Epithelial cell of prostate (primary cell): ENCODE measurements at regions not wholly inside any gene's neighbourhood (a gene's known extent, or its start where the extent isn't known, plus 50 kb on each side); places are given as distances from the start of the nearest gene placed in this dataset.
"Not testable (repeated sequence)": the region's sequence is repeated elsewhere in the genome, so short reads cannot be mapped to it uniquely, and the experiment has no call there.

Experiments used
- DNase-seq: peaks from one replicate; pipeline ENCODE4 v3.0.0-alpha.2; 2011; ENCODE audit warnings: low read depth, low spot score
- H3K27ac ChIP-seq: fragments of 450-650 bp; 2 replicates; pipeline ENCODE4 v1.5.1; 2017; ENCODE audit warnings: mild to moderate bottlenecking

DNA sequence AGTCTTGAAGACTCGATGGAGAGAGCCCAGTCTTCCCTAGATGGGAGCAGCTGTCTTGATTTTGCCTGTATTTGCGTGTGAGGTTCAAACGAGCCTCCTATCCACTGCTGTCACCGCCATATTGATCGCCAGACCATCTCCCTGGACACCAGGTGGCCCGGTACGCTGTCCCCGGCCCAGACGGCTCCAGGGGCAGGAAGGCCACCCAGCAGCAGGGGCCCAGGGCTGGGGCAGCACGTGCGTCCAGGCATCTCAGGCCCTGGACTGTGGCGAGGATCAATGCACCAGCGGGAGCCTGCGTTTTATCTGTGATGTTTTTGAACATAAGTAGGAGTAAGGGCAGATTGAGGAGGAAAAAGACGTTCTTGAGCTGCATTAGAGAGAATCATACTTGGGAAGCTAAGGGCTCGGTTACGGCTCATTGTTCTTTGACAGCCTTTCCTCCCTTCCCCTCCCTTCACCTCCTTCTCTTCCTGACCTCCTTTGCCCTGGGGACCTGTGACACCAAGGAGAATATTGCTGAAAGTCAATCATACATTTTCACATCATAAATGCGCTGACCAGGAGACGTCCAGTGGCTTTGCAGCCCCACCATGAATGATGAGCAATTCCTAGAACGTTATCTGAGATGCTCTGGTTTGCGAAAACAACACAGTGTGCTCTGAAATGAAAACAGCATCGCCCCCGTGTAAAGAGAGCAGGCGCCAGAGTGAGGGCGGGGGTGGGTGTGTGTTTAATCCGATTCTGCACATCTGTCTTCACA, 711.2 kb upstream of the SALL3 start:
- no peak for DNase-seq
- H3K27ac ChIP-seq = no peak overlapping the region

DNA sequence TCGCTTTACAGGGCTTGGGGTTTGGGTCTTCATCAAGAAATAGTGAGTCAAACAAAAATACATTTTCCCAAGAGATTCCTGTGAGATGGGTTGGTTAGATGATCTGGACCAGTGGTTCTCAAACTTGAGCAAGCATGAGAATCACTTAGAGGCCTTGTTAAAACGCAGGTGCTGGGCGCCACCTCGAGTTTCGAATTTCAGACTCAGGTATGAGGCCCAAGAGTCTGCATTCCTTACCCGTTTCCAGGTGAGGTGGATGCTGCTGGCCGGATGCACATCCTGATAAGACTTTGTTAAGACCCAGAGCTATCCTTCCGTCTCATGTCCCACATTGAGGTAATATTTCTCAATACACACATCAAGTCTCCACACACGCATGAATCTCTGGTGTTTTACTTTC, 707.8 kb upstream of the SALL3 start:
- no peak for DNase-seq
- no peak overlapping the region for H3K27ac ChIP-seq

DNA sequence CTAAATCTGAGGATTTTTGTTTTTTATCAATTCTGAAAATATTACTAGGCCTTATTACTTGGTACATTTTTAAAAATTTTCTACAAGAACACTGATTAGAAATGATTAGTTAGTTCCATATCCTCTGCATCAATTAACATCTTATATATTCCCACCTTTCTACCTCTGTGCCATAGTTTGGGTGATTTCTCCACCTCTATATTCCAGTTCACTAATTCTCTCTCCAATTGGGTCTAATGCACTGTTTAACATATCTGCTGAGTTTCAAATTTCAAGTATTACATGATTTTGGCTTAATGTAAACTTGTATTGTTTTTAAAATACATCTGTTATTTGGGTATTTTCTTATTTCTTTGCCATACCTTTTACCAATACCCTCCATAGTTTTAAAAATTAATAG, 705.7 kb upstream of the SALL3 start:
- H3K27ac ChIP-seq = no peak overlapping the region
- DNase-seq = no peak

DNA sequence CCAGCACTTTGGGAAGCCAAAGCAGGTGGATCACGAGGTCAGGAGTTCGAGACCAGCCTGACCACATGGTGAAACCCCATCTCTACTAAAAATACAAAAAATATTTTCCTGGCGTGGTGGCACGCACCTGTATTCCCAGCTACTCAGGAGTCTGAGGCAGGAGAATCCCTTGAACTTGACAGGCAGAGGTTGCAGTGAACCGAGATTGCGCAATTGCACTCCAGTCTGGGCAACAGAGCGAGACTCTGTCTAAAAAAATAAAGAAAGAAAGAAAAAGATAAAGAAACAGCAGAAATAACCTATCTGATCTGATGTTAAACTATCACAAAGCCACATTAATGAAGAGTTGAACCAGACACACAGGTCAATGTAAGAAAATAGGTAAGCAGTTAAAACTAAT, 696.2 kb upstream of the SALL3 start:
- not testable (repeated sequence) for H3K27ac ChIP-seq, DNase-seq

DNA sequence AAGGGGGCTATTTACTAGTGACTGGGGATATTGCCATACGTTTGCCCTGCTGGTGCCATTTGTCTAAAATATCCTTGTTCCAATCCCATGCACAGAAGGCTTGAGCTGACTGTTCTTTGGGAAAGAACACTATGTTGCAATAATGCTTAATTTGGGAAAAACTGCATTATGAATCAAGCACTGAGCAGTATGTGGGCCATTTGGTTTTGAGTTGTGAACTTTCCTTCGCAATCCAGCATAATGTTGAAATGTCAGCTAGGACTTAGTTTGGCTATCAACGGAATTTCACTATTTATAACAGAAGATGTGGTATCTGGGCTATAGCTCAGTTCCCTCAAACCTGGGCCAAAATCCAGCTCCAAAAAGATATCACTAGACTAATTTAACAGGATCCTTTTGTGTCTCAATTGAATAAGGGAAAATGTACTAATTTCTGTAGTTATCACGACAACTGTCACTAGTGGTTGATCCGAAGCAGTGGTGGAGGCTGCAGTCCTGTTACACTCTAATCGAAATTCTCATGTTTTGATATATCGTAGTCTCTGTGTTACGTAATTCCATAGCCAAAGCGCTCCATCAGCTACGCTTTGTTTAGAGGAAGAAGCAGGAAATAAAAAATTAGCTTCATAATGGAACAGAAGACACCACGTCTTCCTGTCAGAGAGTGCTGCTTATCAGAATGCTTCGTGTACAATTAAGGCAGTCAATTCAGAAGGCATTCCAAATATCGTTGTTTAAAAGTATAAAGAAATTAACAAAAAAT, 686.8 kb upstream of the SALL3 start:
- no peak for DNase-seq
- H3K27ac ChIP-seq = no peak overlapping the region

DNA sequence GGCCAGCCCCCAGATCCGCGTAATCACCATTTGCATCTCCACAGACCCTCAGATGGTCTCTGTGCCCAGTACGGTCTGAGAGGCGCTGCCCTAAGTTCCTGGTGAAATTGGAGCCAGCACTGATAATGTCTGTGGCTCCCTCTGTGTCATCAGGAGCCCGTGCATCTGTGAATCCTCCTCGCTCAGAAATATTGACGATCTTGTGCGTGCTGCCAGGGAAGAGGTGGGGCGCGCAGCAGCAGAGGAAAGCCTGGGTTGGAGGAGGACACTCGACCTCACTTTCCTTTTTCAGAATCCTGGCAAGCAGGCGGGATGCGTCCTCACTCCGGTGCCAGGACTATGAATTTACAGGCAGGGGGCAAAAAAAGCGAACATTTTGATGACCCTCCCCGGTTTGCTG, 686.1 kb upstream of the SALL3 start:
- no peak overlapping the region for H3K27ac ChIP-seq
- DNase-seq = no peak

DNA sequence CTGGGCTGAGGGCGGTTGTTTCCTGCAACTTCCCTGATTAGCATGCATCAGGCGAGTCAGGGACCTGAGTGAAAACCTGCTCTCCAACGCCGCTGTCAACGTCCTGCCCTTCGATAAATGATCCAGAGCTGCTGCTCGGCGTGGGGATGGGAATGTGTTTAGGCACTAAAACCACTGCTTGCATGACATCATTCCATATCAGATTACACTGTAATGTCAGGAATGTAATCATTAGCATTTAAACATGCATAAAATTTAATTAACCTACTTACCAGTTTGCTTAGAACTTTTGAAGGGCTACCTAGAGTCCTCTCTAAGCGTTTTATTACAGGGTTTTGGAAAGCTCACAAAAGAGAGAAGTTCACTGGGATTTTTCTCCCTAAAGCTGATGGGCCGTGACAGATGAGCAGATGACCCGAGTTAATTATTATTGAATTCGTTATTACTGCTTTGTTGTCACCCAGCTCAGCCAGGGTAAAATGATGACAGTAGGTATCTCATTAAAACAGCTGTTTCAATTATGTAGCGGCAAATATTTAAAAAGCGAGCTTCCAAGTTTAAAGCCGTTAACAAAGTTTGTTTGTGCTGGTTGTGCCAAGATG, 685.6 kb upstream of the SALL3 start:
- DNase-seq = no peak
- H3K27ac ChIP-seq = no peak overlapping the region

DNA sequence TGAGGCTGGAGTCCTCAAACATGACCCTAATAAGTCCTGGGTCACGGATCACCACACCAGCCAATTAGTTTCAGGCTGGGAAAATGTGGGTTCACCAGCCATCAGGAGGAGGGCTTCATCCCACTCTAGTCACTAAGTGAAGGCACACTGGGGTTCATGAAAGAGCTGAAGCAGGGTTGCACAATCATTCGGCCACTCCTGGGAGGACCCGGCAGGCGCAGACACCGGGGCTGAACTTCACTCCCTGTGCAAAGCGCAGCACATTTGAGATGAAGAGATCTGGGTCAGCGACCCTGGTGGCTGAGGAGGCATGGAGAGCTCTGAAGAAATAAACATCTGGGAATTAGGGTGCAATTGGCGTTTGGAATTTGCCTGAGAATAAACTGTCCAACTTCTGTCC, 684.4 kb upstream of the SALL3 start:
- no peak for DNase-seq
- no peak overlapping the region for H3K27ac ChIP-seq

DNA sequence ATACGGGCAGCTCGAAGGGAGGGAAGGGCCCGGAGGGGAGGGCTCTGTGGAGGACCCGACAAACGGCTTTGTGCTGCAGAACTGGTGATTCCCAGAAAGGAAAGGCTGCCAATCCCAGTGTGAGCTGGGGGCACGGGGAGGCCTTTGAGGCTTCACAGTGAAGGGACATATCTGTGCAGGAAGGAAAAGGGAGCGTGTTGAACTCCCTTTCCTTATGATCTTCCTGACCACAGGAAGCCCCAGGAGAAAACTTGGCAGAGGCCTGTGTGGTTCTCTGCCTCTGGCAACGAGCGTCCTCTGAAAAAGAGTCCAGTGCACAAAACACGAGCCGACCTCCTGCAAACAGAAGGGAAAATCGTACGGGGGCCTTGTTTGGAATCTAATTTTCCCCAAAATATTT, 683.5 kb upstream of the SALL3 start:
- no peak for DNase-seq
- no peak overlapping the region for H3K27ac ChIP-seq

DNA sequence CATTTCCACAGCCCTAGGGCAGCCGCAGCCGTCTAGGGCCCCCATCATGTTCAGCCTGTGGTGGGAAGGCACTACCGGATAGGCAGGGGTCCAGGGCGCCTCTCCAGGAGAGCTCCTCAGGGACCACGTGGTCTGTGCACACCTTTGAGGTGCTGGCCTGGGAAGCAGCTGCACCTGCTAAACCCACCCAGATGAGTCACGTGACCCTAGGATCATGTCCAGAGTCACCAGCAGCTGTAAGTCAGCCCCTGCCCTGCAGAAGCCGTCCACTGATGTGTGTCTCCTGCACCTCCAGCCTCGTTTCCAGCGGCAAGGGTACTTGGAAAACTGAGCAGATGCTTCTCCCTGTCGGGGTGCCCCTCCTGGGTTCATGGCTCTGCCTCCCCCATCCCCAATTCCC, 682.6 kb upstream of the SALL3 start:
- H3K27ac ChIP-seq = no peak overlapping the region
- DNase-seq = no peak

DNA sequence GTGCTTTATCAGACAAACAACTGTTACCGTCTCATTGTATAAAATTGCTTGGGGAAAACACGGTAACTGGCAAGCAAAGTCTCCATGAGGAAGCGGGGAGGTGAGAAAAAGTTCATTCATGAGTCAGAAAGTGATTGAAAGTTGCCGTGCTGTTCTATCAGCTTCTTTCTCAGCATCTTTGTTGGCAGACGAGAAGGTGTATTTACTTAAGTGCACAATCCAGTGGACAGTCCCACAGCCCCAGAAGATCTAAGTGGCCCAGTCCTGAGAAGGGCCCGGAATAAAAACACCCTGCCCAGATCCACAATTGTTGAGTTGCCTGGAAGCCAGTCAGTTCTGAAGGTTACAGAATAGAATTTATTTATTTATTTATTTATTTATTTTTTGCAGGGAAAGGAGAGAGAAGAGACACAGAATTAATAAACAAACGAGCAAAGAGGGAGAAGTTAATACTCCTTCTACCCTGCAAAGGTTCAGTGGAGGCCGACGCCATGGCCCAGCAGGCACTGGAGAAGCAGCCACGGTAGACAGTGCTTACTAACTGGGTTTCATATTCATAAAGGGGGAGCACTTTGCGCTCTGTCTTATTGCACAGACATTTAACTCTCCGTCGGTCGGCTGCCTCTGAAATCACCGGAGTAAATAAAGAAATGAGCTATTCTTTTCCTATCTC, 676.0 kb upstream of the SALL3 start:
- no peak for DNase-seq

DNA sequence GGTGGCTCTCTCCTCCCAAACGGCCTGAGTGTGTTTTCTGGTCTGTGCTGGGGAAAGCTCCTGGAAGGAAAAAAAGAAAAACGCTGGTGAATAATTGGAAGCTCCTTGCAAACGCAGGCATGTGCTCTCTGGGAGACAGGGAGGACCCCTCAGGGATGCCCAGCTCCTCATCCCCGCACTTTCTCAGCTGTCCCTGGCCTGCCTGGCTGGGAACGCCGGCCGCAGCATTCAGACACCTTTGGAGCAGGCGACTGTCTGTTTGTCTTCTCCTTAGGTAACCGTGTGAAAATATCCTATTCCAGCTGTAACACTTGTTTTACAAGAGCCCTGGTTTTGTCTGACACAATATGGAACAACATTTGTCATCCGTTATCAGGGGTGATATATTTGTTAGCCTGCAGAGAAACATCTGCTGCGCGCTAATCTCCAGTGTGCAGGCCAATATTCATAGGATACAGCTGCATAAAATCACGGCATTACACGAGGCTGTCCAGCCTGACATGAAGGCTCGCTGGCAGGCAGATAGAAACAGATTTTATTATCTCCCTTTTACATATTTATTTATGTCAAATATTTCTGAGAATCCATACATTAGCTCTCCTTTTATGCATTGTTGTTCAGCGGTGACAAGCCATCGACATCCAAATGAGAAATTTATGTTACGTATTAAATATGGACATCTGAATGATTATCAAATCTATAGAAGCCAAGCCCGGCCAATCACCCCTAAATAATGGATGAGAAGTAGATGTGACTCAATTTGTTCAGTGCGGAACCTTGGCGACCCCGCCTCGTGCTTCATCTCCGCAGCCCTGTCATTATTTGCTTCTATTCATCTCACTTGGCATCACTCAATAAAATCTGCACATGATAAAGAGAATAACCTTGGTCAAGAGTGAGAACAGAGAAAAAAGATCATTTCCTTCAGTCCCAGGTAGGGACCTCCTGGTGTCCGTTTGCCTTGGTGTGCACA, 675.1 kb upstream of the SALL3 start:
- H3K27ac ChIP-seq = no peak overlapping the region
- no peak for DNase-seq

More for the DNA sequence above, 676.0 kb upstream of the SALL3 start:
- no peak overlapping the region for H3K27ac ChIP-seq

DNA sequence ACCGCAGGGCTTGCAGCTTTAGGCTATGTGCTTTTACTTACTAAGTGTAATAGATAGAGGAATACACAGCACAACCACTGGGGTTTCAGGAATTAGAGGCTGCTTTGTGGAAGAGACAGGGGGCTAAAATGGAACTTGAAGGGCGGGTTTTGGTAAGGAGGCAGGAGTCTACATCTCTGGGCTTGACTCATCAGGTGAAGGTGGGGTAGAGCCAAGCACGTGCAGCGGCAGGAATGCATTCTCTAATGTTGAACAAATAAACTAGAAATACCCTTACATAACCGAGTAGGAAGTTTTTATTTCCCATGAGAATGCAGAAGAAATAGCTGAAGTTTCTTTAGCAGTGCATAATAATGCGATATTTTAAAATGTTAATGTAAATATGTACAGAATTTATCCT, 673.8 kb upstream of the SALL3 start:
- no peak for DNase-seq
- no peak overlapping the region for H3K27ac ChIP-seq

DNA sequence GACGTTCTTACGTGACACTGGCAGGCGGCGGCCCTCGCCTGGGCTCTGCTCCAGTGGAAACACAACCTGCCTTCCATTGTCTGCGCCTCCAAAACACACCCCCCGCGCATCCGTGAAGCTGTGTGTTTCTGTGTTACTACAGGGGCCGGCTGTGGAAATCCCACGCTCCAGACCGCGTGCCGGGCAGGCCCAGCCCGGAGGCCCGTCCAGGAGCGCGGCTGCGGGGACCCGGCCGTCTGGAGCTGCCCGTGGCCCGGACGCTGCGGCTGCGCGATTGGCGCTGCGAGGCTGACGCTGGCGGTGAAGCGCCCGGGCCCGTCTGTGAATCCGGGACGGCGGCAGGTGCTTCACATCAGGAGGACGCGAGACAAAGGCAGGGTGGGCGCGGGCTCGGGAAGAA, 670.3 kb upstream of the SALL3 start:
- no peak overlapping the region for H3K27ac ChIP-seq
- DNase-seq = no peak

DNA sequence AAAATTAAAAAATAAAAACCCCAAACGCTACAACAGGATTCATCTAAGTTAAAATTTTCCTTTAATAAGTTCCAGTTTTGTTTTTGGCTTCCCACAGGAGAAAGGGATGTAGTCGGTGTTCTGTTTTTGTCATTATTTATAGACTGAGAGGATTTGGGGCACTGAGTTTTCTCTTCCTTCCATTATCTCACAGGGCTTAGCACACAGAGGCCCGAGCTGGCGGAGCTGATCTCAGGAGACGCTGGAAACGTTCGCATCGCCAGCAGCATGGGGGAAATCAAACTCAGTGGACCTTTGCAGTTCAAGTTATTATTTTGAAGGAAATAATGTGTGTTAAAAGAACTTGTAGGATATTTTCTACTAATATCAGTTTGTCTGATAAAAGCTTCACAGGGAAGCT, 669.7 kb upstream of the SALL3 start:
- no peak for DNase-seq
- H3K27ac ChIP-seq = no peak overlapping the region

DNA sequence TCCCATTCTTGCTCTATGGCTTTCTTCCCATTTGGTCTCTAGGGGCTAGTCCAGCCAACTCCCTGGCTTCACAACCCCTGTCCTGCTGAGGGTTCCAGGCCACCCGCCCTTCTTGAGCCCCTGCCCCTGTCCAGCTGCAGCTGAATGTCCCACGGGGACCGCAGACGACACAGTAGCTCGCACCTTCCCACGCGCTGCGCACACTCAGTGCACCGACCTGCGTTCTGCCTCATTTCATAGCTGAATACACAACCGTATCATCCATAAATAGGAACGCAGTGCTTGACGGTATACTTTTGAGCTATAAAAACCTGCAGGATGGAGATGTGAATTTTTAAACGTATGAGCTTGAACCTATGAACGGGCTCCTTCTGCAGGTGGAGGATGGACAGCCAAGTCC, 660.4 kb upstream of the SALL3 start:
- no peak for DNase-seq
- H3K27ac ChIP-seq = no peak overlapping the region

DNA sequence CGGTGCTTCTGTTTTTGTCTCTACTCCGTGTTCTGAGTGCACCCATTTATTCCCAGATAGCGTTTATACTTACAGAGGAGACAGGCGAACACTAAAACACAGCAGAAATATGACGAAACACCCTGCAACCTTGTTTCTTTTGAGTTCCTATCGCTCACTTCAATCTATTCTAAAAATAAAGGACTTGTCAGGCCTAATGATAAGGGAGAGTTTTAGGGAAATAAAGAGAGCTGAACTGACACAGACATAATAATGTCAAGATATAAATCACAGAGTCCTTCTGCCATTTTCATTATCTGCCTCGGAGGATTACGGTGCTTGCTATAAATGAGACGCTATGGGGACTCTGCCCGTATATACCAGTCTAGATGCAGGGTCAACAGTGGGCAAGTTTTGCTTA, 659.7 kb upstream of the SALL3 start:
- no peak overlapping the region for H3K27ac ChIP-seq
- no peak for DNase-seq

DNA sequence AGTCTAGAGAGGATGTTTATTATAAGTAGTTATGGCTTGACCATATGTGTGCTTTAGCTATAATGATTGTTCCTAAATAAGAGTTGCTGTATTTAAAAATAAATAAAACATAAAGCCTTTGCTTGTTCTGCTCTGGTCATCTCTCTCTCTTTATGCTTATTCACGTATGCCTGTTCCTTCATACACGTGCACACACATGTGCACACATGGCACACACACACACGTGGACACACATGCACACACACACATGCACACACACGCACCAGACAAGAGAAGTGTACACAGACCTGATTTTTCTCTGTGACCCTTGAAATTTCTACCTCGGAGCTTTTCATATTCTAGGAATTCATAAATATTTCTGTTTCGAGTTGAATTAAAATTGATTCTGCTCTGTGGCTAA, 658.2 kb upstream of the SALL3 start:
- no peak for DNase-seq
- H3K27ac ChIP-seq = no peak overlapping the region

DNA sequence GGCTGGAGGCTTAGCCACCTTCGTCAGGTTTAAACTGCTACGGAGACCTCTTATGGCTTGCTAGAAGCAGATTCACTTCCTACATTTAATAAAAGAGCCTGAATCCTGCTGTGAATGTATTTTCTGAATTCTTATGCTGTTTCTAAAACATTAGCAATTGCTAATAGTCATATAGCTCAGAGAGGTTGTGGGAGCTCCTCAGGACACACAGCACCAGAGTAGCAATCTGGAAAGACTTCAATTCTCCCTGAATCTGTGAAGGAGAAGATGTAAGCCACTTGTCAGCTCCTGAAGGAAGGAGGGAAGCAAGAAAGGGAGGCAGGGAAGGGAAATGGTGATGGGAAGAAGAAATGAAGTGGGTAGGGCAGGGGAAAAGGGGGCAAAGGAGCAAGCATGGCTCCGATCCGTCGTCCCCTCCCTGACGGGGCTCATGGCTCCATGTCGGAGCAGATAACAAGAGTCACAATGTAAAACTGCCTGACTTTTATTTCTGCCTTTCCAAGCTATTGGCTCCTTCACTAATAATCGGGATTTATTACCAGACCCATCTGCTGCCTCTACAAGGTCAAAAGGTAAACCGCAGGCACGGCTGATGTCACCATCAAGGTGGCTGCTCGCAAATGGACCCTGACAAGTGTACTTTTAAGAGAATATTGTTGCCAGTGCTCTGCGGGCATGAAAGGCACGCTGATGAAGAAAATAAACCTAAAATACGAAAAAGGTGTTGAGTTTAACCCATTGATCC, 656.0 kb upstream of the SALL3 start:
- H3K27ac ChIP-seq = no peak overlapping the region
- DNase-seq = no peak
